K562 (cell line): ENCODE measurements at regions not wholly inside any gene's neighbourhood (a gene's known extent, or its start where the extent isn't known, plus 50 kb on each side); places are given as distances from the start of the nearest gene placed in this dataset.

Experiments used
- BRF2 ChIP-seq: IDR thresholded peaks from 3 replicates; pipeline ENCODE4 v1.6.1; 2011; ENCODE audit warnings: borderline replicate concordance, mild to moderate bottlenecking; ENCODE audit not compliant: insufficient read length, insufficient read depth
- CHAMP1 ChIP-seq: fragments of 450-650 bp; IDR thresholded peaks from 2 replicates; pipeline ENCODE4 v1.6.1; 2016; ENCODE audit warnings: mild to moderate bottlenecking
- CTCF ChIP-seq, 3 experiments: IDR thresholded peaks in 2 of 3; conservative IDR thresholded peaks in 1 of 3; 2 replicates each; pipeline ENCODE4 v1.5.1; 2011 to 2012; ENCODE audit warnings: low read length in 3 of 3, mild to moderate bottlenecking in 3 of 3, control low read depth in 2 of 3, improper control_type of control experiment in 1 of 3, inconsistent platforms in 1 of 3, low read depth in 1 of 3, mixed read lengths in 1 of 3, moderate library complexity in 1 of 3; ENCODE audit not compliant: insufficient read depth in 2 of 3
- EZH2 ChIP-seq: IDR thresholded peaks from 2 replicates; pipeline ENCODE4 v1.6.1; 2012; ENCODE audit warnings: low read depth, mild to moderate bottlenecking, inconsistent platforms, low read length, borderline replicate concordance
- GABPA ChIP-seq: fragments of 200-800 bp; sonication (Bioruptor generic); conservative IDR thresholded peaks from 2 replicates; pipeline ENCODE4 v1.6.1; 2016; ENCODE audit warnings: low read depth, missing genetic modification characterization, missing compliant biosample characterization
- HBP1 ChIP-seq: fragments of 450-650 bp; formaldehyde crosslinking; IDR thresholded peaks from 2 replicates; pipeline ENCODE4 v1.4.0; 2022; ENCODE audit warnings: missing genetic modification characterization
- NCOR1 ChIP-seq: fragments of 450-650 bp; IDR thresholded peaks from 2 replicates; pipeline ENCODE4 v1.6.1; 2016; ENCODE audit warnings: mild to moderate bottlenecking, moderate library complexity
- NR1H2 ChIP-seq: sonication (generic); formaldehyde crosslinking; IDR thresholded peaks from 2 replicates; pipeline ENCODE4 v1.4.0; 2020; ENCODE audit warnings: mild to moderate bottlenecking, missing genetic modification reagents
- RAD21 ChIP-seq, 2 experiments: fragments of 250-450 bp in 1 of 2; fragments of 450-650 bp in 1 of 2; sonication (Bioruptor Pico) in 1 of 2; formaldehyde crosslinking in 1 of 2; IDR thresholded peaks in 1 of 2; conservative IDR thresholded peaks in 1 of 2; 2 replicates each; pipeline versions ENCODE4 v1.4.0 to v1.8.0; 2020 to 2022; ENCODE audit warnings: mild to moderate bottlenecking in 2 of 2, moderate library complexity in 1 of 2
- SREBF2 ChIP-seq: sonication (generic); formaldehyde crosslinking; IDR thresholded peaks from 2 replicates; pipeline ENCODE4 v1.4.0; 2020; ENCODE audit warnings: mild to moderate bottlenecking, missing genetic modification reagents
- TAF1 ChIP-seq: IDR thresholded peaks from 2 replicates; pipeline ENCODE4 v1.6.1; 2011; ENCODE audit warnings: mild to moderate bottlenecking, low read length, moderate library complexity; ENCODE audit not compliant: insufficient read depth, control insufficient read depth, severe bottlenecking; ENCODE audit errors: extremely low read depth
- ZBTB40 ChIP-seq, 2 experiments: fragments of 450-650 bp in 1 of 2; sonication (generic) in 1 of 2; formaldehyde crosslinking in 1 of 2; IDR thresholded peaks; 2 replicates each; pipeline versions ENCODE4 v1.7.1 to v1.9.0; 2016 to 2022; ENCODE audit warnings: inconsistent platforms in 1 of 2, mild to moderate bottlenecking in 1 of 2, missing genetic modification reagents in 1 of 2

- TF ChIP-seq NR1H2 (CRISPR knock-in tag) (no peak), CTCF (IDR thresholded peaks at IDR 0.05 in 2 of 3, conservative IDR thresholded peaks at IDR 0.05 in 1 of 3; ENCODE audit: insufficient read depth in 2 of 3, low read depth in 1 of 3, low read length in 3 of 3) (no peak), BRF2 (no peak), GABPA (tag) (no peak), RAD21 (CRISPR knock-in tag; conservative IDR thresholded peaks at IDR 0.05 in 1 of 2, IDR thresholded peaks at IDR 0.05 in 1 of 2) (no peak), CHAMP1 (no peak), HBP1 (CRISPR knock-in tag) (no peak), SREBF2 (CRISPR knock-in tag) (no peak), EZH2 (no peak), NCOR1 (no peak), TAF1 (no peak), ZBTB40 (IDR thresholded peaks at IDR 0.05) (no peak), ZBTB40 (CRISPR knock-in tag; IDR thresholded peaks at IDR 0.05) (no peak)
These were observed 461.0 kb downstream of the IPMK start for GRCh38 chr10:57806675-57807074.
